ENCODE measurements at regions not wholly inside any gene's neighbourhood (a gene's known extent, or its start where the extent isn't known, plus 50 kb on each side); places are given as distances from the start of the nearest gene placed in this dataset.
A peak's percentile ranks its signal among the peaks of the same experiment; 100 is the strongest.

DNA sequence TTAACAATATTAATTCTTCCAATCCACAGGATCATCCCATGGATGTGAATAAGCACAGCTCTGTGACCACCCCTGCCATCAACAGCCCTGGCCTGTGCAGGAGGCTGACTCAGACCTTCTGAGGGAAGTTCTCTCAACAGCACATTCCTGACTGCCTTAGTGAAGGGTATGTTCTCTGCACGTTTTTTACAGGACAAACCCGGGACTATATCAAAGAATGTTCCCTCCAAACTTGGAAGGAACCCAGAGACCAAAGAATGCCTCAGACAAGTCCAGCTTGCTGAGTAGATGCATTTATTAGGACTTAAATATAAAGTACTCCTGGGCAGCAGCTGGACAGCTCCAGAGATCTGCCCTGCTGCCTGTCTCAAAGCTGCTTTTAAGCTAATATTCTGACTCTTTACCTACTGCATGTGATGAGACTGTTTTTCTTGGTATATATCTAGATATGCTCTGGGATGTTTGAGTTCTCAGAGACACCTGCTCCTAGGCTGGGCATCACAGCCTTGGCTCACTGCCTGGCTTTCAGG lies 1127.8 kb upstream of the PRKX start:
- no peak for DNase-seq

DNA sequence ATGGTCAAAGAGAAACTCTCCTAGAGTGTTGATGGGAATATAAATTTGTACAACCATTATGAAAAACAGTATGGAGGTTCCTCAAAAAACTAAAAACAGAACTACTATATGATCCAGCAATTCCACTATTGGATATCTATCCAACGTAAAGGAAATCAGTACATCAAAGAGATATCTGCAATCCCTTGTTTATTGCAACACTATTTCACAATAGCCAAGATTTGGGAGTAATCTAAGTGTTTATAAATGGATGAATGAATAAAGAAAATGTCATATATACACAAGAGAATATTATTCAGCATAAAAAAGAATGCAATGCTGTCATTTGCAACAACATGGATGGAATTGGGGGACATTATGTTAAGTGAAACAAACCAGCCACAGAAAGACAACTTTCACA lies 1118.1 kb upstream of the PRKX start:
- DNase-seq: no peak

DNA sequence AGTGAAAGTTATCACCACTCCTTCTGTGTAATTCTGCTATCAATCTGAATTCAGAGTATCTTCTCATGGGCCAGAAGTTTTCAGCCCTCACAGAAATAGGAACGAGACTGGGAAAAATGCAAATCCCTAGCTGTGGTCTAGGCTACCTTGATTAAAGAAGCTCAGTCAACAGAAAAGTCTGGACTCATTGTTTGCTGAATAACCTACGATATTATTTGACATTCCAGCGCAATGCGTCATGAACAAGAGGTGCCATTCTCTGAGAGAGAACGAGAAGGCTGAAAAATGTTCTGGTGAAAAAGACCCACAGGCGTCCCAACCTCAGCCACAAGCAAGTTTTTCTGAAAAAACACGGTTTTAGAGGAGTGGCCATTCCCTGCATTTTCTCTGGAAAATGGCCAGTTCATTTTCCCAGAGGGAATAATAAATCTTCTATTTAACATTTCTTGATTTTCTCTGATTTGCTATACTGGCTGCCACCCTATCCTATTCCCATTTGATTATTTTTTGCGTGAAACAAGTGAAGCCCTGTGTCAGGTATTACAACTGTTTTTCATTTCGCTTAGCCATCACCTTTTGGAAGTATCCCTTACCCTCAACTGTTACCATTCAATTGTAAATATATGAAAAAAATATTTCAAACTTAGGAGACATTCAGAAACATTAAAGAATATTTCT lies 1117.6 kb upstream of the PRKX start:
- no peak for DNase-seq

DNA sequence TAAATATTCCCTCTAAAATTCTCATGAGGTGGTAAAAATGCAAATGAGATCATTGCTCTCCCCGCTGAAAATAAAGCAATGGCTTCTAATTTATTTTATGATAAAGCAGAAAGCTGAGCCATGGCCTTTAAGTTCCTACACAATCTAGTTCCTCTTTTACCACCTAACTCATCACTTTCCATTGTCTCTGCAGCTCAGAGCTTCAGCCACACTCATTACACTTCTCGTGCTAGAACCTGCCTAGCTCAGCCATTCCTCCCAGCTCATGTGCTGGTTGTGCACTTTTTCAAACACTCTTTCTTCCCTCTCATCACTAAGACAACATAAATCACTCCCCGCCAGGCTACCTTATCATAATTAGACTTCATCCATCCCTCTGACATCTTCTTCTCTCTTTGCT lies 1112.1 kb upstream of the PRKX start:
- no peak for DNase-seq

DNA sequence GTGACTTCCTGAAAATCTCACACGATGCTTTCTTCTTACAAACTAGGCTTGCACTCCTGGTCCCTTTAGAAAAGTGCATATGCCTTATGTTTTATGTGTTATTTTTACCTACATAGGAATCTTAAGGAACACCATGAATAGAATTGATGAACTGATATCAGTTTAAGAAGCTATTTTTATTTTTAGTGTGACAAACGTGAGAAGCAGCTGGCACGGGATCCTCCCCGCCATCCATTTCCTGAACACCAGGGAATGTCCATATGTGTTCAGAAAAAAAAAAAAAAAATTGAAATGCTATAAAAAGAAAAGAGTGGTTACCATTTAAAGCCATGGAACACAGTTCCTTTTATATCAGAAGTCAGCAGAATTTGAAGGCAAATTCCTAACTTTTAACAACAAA lies 1096.1 kb upstream of the PRKX start:
- no peak for DNase-seq

DNA sequence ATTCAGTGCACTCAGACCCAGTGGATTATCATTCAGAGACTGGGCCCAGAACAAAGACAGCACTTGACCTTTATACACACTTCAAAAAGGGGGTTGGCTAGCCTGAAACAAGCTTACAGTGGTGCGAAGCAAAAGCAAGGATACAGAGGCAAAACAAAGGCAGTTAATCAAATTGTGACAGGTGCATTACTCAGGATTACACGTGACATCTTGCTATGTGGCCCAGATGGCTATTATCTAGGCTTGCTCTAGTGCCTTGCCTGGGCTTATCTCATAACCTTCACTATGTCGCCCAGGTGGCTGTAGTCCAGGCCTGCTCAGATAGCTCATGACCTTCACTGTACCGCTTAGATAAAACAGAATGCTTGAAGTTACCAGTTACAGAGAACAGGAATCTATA lies 1092.1 kb upstream of the PRKX start:
- DNase-seq: no peak

DNA sequence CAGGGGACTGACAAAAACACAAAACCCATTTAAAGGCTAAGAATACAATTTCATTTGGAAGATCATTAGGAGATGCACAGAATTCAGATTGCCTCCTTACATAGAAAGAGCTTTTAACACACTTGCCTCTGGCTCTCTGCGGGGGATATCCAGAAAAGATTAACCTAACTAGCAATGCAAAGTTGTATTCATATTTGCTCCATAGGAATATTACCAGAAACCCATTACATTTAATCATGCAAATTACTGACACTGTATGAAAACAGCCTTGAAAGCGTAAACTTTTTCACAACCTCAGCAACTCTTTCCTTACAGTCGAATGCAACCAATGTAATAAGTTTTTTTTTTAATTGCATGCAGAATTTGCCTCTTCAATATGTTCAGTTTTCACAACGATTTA lies 1087.3 kb upstream of the PRKX start:
- no peak for DNase-seq

DNA sequence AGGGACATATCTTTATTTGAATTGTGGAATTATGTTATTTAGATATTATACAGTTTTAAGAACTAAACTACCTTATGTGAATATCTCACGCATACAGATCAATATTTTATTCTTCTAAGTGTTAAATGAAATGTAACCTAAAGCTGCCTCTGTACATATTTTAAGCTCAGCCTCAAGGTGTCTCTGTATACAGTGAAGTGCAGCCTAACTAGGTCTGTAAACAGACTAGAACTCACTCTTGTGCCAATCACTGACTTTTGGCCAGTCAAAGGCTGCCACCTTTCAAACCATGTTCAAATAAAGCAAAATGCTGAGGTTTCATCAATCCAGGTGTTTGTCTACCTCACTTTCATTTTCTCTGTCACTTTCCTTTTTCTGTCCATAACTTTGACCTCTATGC lies 1074.5 kb upstream of the PRKX start:
- DNase-seq: no peak

DNA sequence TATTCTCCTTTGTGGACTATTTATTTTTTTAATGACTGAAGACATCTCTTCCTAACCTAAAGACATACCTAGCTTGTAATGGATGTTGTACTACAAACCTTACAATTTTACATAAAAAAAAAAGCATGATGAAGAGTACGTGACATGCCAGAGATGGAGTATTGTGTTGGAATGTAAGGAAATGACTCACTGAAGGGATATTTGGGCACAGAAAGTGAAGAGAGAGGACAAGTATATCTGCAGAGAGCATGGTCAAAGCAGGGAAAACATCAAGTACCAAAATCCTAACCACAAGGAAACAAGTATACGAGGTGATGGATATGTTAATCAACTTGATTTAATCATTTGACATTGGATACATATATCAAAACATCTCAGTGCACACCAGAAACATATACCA lies 1051.4 kb upstream of the PRKX start:
- no peak for DNase-seq

DNA sequence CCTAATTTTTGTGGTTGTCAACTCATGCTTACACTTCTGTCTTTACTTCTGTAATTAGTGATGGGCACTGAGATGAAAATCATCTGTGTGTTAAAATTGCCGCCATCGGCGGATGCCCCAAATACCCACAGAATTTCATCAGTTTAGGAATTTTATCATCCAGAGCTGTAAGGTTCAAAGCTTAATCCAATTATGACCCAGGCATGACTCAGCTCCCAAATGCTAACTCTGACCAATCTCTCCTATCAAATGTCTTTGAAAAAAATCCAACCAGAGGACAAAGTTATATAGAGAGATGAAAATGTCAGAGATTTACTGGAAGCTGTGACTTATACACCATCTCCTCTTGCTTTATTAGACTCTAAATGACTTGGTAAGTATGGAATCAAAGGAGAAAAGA lies 1048.7 kb upstream of the PRKX start:
- DNase-seq: no peak

DNA sequence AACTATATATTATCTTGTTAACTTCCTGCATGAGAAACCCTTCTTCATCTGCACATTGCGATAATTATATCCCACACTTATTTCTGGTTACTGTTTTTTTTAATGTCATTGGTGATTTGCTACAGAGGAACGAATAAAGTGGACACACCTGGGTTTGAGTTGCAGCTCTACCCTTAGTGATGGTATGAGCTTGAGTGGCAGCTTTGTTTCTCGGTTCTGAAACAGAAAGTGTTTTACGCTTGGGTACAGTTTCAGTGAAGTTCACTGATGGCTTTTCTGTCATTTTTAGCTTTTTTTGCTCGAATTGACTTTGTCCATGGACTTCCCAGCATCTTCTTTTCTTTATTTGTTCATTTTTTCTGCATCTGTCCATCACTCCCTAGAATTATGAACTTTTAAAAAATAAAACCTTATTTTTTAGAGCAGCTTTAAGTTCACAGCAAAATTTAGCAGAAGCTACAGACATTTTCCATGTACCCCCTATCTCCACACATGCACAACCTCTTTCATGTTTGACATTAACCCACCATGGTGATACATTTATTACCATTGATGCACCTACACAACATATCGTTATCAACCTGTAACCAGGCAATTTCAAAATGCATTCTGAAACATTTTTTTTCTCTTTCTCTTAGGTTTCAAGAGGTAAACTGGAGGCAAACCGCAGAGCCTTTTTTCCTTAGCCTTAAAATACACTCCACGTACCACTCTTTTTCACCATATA lies 1041.6 kb upstream of the PRKX start:
- no peak for DNase-seq

DNA sequence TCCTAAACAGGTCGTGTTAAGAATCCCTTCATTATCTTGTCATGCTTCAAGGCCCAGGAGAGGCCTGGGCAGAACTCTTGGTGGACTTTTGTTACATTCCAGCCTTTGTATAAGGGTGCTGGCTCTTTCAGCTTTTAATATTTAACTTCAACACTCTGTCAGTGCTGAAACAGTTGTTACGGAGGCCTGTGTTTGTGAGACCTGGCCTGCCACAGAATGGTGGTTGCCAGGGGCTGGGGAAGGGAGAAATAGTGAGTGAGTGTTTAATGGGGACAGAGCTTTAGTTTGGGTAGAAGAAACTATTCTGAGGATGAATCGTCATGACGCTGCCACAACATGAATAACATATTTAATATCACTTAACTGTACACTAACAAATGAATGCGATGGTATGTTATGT lies 1027.6 kb upstream of the PRKX start:
- DNase-seq: no peak

DNA sequence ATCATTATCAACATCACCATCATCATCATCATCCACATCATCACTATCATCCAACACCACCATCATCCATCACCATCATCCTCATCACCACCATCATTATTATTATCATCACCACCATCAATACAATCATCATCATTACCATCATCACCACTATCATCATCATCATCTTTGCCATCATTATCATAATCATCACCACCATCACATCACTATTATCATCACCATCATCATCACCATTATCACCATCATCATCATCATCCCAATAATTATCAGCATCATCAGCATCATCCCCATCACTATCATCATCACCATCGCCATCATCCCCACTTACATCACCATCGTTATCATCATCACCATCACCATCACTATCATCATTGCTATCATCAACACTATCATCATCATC lies 1021.9 kb upstream of the PRKX start:
- DNase-seq: no peak

DNA sequence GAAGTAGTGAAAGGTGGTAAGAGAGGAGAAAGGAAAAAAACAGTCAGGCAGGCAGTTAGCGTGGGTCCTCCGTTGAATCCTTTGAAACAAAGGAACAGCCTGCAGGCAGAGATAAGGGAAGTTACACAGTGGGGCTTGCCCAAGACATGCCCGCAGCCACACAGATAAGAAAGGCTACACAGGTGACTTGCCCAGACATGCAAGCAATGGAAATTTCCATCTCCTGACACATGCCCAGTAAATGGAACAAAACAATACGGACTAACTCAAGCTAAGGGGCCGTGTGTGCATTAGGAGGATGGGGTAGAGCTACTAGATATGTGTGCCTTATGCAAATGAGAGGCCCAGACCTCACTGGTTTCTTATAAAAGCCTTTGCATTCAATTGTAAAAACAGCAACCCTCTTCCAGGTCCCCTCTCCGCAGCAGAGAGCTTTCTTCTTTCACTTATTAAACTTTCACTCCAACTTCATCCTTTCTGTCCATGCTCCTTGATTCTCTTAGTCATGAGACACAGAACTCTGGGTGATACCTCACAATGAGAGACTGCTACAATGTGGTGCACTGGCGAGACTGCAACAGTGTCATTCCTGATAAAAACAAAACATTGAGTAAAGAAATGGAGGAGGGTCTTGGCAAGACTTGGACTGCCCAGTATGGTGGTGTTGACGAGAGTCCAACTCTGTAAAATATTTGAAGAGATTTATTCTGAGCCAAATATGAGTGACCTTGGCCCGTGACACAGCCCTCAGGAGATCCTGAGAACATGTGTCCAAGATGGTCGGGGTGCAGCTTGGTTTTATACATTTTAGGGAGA lies 997.4 kb upstream of the PRKX start:
- DNase-seq: peak; percentile 22

DNA sequence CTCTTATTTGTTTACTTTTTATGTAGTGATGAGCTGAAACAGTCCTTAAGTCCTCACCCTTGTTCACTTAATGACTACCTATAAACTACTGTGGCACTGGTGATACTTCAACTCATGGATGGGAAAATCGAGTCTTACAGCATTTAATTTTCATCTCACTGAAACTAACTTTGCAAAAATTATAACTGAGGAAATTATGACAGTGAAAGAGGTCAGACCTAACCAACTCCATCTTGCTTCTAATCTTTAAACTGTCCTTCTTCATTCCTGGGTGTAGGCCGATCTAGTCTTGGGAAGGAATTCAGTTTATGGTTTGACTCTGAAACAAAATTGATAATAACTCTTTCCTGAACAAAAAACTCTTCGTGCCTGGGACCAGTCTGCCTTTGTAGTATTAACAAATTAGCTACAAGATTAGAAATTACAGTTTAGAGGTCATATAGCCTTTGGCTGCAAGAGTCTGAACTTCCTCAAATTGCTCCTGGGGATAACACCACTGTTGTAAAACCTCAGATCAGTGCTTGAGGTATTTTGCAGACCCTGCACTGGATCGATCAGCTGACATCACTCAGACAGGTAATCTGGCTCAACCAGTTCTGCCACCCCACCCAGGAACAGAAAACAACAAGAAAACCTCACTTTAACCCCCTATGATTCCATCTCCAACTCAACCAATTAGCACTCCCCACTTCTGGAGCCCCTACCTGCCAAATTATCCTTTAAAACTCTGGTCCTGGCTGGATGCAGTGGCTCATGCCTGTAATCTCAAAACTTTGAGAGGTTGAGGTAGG lies 995.7 kb upstream of the PRKX start:
- no peak for DNase-seq

DNA sequence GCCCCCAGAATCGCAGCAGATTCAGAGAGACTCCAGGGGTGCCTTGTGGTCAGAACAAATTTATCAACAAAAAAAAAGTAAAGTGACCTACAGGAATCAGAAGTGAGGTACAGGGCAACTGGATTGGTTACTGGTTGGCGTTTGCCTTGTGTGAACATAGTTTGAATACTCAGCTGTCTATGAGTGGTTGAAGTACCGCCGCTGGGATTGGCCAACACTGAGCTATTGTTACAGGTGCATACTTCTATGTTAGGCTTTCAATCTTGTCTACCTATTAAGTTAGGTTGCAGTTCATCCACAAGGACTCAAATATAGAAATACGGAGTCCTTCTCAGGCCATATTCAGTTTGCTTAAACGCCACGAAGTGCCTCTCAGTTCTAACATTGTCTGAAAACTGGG lies 993.5 kb upstream of the PRKX start:
- no peak for DNase-seq

DNA sequence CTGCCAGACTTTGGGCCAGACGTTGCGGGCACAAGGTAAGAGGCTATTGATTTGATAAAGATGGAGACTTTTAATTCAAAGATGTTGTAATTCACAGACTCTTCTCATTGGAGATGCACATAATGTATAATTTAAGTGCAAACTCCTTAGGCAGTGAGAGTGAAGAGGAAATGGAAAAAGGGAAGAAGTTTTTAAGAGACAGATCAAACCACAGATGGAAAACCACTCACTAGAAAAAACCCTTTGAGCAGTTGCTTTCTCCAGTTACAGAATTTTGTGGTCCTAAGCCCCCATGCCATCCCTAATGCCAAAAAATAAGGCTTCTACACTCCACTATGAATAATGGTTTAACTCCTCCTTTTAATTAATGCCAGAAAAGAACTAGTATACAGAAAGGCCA lies 977.1 kb upstream of the PRKX start:
- DNase-seq: no peak

DNA sequence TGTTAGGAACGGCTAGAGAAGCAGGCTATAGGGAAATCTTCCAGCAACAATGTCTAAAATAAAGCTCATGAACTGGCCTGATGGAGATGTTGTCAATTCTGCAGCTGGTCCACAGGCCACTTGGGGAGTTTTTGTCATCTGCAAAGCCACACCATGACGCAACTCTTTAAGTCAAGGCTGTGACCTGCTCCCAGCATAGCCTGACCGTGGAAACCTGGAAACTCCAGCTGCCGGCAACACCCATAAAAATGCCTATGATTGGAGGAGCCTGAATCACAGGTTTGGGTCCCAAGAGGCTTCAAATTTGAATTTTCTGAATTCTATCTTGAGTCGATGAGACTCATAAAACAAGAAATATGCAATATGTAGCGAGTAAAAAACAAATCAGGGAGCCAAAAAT lies 969.2 kb upstream of the PRKX start:
- no peak for DNase-seq

DNA sequence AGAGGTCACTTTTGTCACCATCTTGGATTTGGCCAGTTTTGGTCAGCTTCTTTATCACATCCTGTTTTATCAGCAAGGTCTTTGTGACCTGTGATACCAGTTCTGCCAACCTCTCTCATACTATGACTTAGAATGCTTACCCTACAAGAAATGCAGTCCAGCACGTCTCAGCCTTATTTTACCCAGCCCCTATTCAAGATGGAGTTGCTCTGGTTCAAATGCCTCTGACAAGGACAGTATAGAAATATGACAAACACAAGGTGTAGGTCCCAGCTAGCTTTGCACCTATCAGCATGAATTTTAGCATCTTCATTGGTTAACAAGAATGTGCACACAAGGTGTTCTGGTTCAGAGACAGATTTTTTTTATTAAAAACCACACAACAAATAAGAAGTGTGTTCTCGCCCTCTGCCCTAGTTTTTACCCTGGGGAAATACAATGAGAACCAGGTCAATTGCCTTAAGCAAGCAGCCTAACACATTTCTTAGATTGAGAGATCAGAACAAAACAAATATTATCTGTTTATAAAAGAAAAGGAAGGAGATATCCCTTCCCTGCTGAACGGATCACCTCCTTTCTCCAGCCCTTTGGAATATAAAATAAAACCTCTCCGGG lies 962.3 kb upstream of the PRKX start:
- no peak for DNase-seq

DNA sequence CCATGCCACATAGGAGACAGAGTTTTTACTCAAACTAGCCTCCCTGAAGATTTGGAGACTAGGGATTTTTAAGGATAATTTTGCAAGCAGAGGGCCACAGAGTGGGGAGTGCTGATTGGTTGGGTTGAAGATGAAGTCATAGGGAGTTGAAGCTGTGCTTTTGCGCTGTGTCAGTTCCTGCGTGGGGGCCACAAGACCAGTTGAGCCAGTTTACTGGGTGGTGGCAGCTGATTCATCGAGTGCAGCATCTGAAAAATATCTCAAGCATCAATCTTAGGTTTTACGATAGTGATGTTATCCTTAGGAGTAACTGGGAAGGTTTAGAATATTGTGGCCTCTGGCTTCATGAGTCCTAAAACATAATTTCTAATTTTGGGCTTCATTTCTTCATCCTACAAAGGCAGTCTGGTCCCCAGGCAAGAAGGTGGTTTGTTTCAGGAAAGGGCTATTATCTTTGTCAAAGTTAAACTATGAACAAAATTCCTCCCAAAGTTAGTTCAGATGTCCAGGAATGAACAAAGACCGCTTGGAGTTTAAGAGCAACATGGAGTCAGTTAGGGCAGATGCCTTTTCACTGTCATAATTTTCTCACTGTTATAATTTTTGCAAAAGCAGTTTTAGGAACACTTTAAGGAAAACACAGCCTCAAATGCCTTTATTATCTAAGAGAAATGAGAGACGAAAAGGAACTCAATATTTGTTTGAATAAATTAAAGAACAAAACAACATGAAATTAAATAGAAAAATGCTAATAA lies 960.8 kb upstream of the PRKX start:
- DNase-seq: no peak

DNA sequence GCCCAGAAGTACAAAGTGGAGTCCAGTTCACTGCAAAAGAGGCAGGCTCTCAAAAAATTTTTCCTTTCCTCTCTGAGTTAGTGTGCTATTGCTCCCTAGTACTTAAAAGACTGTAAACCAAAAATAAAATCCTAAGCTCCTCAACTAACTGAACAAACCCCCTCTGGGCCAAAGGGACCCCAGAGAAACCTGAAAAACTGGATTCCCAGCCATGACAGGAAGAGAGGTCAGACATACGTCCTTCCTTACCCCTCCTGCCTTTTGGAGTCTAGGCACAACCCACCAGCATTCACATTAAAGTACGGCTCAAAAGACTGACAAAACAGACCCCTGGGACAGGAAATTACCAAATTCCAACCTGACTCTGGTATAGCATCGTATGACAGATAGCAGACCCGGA lies 957.9 kb upstream of the PRKX start:
- DNase-seq: no peak

DNA sequence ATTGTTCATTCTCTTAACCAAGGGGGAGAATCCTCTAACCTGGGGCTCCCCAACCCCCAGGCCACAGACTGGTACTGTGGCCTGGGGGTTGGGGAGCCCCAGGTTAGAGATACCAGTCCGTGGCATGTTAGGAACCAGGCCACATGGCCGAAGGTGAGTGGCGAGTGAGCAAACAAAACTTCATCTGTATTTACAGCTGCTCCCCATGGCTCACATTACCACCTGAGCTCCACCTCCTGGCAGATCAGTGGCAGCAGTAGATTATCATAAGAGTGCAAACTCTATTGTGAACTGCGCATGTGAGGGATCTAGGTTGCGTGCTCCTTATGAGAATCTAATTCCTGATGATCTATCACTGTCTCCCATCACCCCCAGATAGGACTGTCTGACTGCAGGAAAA lies 957.2 kb upstream of the PRKX start:
- no peak for DNase-seq

Measured in femur (tissue), 1 donor.